Naive B cell (primary cell): ENCODE measurements at regions not wholly inside any gene's neighbourhood (a gene's known extent, or its start where the extent isn't known, plus 50 kb on each side); places are given as distances from the start of the nearest gene placed in this dataset.
A peak's percentile ranks its signal among the peaks of the same experiment; 100 is the strongest.

ENCODE experiments used
- ATAC-seq, 2 donors: fragments of 150-1000 bp; cut with Tn5 transposase; 2 replicates each; pipeline ENCODE4 v1.10.0; 2021; ENCODE audit warnings: low read depth in 2 of 2, mild to moderate bottlenecking in 2 of 2, moderate library complexity in 2 of 2
- DNase-seq: peaks from one replicate; pipeline ENCODE4 v3.0.0; 2022
- H3K27ac Mint-ChIP-seq, 6 donors: one replicate each; pipeline ENCODE4 v1.8.0; 2020 to 2022; ENCODE audit warnings: mild to moderate bottlenecking in 6 of 6, mixed read lengths in 6 of 6, moderate library complexity in 5 of 6, inconsistent platforms in 2 of 6
- H3K27me3 Mint-ChIP-seq, 3 donors: one replicate each; pipeline ENCODE4 v1.8.0; 2021 to 2022; ENCODE audit warnings: mixed read lengths in 3 of 3, mild to moderate bottlenecking in 1 of 3
- H3K36me3 Mint-ChIP-seq, 2 donors: one replicate each; pipeline ENCODE4 v1.8.0; 2020 to 2022; ENCODE audit warnings: mixed read lengths in 2 of 2, inconsistent platforms in 1 of 2, mild to moderate bottlenecking in 1 of 2
- H3K4me1 Mint-ChIP-seq, 3 donors: one replicate each; pipeline ENCODE4 v1.8.0; 2020 to 2022; ENCODE audit warnings: mixed read lengths in 3 of 3, inconsistent platforms in 1 of 3, mild to moderate bottlenecking in 1 of 3, moderate library complexity in 1 of 3
- H3K4me3 Mint-ChIP-seq, 8 donors: one replicate each; pipeline ENCODE4 v1.8.0; 2020 to 2022; ENCODE audit warnings: mild to moderate bottlenecking in 8 of 8, mixed read lengths in 8 of 8, moderate library complexity in 8 of 8, inconsistent platforms in 2 of 8
- H3K9me3 Mint-ChIP-seq, 7 donors: one replicate each; pipeline ENCODE4 v1.8.0; 2020 to 2022; ENCODE audit warnings: mixed read lengths in 7 of 7, mild to moderate bottlenecking in 5 of 7, inconsistent platforms in 2 of 7, moderate library complexity in 1 of 7

GRCh38 chr5:13640270-13640669 lies 304.2 kb downstream of the DNAH5 start:
- Mint-ChIP-seq H3K9me3 (peaks cover 0 to 16% (median 3%) of the 10 kb centered on the region in 7 donors), H3K27me3 (no peaks in the 10 kb centered on the region), H3K36me3 (no peaks in the 10 kb centered on the region), H3K27ac (no peak overlapping the region), H3K4me3 (no peak overlapping the region), H3K4me1 (no peaks in the 10 kb centered on the region)
- DNase-seq (no peak), ATAC-seq (no peak)

- Mint-ChIP-seq H3K4me3 (no peak overlapping the region), H3K27me3 (no peaks in the 10 kb centered on the region), H3K9me3 (peaks cover 2 to 18% (median 10%) of the 10 kb centered on the region in 7 donors), H3K4me1 (no peaks in the 10 kb centered on the region), H3K36me3 (no peaks in the 10 kb centered on the region), H3K27ac (no peak overlapping the region)
- no peak for DNase-seq
- no peak for ATAC-seq
Measured at GRCh38 chr5:13632676-13633075, 311.8 kb downstream of the DNAH5 start.

DNA sequence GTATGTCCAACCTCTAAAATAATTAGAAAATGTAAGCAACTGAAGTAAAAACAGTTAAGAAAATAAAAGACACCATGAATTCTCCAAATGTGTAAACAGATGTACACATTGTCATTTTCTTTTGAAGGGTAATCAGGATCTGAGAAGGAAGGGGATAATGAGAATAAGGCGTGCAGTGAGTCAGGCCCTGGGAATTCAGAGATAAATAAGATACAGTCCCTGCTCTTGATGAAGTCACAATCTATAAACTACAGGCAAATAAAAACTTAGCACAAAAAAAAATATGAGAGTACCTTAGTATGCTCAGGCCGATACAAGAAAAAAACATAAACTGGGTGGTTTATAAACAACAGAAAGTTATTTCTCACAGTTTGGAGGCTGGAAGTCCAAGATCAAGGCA lies 315.3 kb downstream of the DNAH5 start:
- no peak for DNase-seq
- ATAC-seq, result no peak
- Mint-ChIP-seq H3K4me3 (peak overlapping the region in 1 of 8 donors; percentile 24), H3K27me3 (peaks cover 0 to 4% (median 0%) of the 10 kb centered on the region in 3 donors), H3K36me3 (no peaks in the 10 kb centered on the region), H3K9me3 (peaks cover 3 to 15% (median 7%) of the 10 kb centered on the region in 7 donors), H3K4me1 (no peaks in the 10 kb centered on the region), H3K27ac (no peak overlapping the region)

- DNase-seq (no peak), ATAC-seq (no peak)
- no peaks in the 10 kb centered on the region for H3K4me1 Mint-ChIP-seq
- no peaks in the 10 kb centered on the region for H3K36me3 Mint-ChIP-seq
- no peak overlapping the region for H3K27ac Mint-ChIP-seq
- peaks cover 0 to 4% (median 0%) of the 10 kb centered on the region in 3 donors for H3K27me3 Mint-ChIP-seq
- H3K4me3 Mint-ChIP-seq, result no peak overlapping the region
- H3K9me3 Mint-ChIP-seq, result peaks cover 3 to 12% (median 7%) of the 10 kb centered on the region in 7 donors
Measured at GRCh38 chr5:13627673-13628454, 316.6 kb downstream of the DNAH5 start.

DNA sequence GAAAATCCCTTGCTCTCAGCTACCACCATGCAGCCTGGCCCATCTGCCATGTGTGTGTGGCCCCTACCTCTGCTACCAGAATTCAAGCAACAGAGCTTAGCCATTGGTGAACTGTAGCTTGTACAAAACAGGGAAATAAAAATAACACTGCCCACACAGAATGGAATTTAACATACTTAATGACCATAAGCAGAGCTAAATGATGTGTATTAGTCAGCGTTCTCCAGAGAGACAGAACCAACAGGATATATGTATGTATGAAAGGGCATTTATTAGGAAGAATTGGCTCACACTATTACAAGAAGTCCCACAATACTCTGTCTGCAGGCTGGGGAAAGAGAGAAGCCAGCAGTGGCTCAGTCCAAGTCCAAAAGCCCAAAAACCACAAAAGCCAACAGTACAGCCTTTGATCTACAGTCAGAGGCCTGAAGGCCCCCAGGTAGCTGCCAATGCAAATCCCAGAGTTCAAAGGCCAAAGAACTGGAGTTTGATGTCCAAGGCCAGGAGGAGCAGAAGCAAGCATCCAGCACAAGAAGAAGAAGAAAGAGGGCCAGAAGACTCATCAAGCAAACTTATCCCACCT lies 318.8 kb downstream of the DNAH5 start:
- Mint-ChIP-seq H3K4me3 (no peak overlapping the region), H3K36me3 (no peaks in the 10 kb centered on the region), H3K9me3 (peaks cover 1 to 10% (median 6%) of the 10 kb centered on the region in 7 donors), H3K27ac (no peak overlapping the region), H3K27me3 (peaks cover 0 to 4% (median 0%) of the 10 kb centered on the region in 3 donors), H3K4me1 (no peaks in the 10 kb centered on the region)
- ATAC-seq (no peak), DNase-seq (no peak)

DNA sequence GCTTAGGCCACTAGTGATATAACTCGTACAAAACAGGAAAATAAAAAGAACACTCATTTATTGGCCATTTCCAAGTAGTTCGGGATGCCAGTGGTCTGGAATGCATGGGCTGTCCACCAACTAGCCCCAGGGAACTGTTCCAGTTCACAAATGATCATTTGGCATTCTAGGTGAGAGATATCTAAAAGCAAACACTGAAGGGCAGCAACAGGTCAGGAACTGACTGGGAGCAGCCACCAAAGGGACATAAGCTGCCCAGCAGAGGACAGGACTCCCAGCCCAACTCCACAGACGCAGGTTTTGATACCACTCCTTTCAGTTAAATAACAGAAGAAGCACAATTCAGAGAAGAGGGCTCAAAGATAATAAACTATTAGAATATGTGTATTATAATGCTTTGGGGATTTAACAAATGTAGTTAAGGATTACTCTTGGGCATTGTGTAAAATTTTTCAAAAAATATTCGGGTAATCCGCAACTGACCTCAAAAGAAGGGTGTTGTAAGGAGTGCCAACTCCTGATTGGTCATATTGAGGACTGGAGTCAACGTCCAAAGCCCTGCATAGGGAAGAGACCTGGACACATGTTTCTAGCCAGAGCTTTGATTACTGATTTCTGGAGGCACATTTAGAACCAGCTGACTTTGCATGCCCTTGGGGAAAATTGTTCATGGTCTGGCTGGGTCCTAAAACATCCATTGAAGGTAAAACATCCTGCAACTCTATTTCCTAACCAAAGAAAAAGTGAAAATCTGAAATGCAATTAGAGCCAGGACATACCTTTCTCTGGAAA lies 320.0 kb downstream of the DNAH5 start:
- Mint-ChIP-seq H3K36me3 (no peaks in the 10 kb centered on the region), H3K9me3 (peaks cover 0 to 10% (median 4%) of the 10 kb centered on the region in 7 donors), H3K27me3 (peaks cover 0 to 4% (median 0%) of the 10 kb centered on the region in 3 donors), H3K27ac (peak overlapping the region in 1 of 6 donors; percentile 44), H3K4me3 (no peak overlapping the region), H3K4me1 (no peaks in the 10 kb centered on the region)
- no peak for ATAC-seq
- DNase-seq, result no peak

DNA sequence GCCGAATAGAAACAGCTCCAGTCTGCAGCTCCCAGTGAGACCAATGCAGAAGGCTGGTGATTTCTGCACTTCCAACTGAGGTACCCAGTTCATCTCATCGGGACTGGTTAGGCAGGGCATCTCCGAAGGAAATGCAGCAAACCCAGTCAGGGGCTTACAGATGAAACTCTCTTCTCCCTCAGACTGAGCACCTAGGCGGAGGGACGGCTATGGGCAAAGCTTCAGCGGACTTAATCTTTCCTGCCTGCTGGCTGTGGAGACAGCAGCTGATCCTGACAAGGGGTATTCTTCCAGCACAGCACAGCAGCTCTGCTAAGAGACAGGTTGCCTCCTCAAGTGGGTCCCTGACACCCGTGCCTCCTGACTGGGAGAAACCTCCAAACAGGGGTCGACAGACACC lies 330.9 kb downstream of the DNAH5 start:
- Mint-ChIP-seq H3K27ac (no peak overlapping the region), H3K9me3 (peaks cover 0 to 25% (median 13%) of the 10 kb centered on the region in 7 donors), H3K4me1 (no peaks in the 10 kb centered on the region), H3K4me3 (no peak overlapping the region), H3K36me3 (no peaks in the 10 kb centered on the region), H3K27me3 (no peaks in the 10 kb centered on the region)
- ATAC-seq (no peak), DNase-seq (no peak)

GRCh38 chr5:13611604-13612003 lies 332.9 kb downstream of the DNAH5 start:
- DNase-seq (no peak), ATAC-seq (no peak)
- H3K27ac Mint-ChIP-seq, result no peak overlapping the region
- no peaks in the 10 kb centered on the region for H3K27me3 Mint-ChIP-seq
- H3K36me3 Mint-ChIP-seq, result no peaks in the 10 kb centered on the region
- H3K9me3 Mint-ChIP-seq, result peaks cover 0 to 22% (median 11%) of the 10 kb centered on the region in 7 donors
- H3K4me1 Mint-ChIP-seq, result no peaks in the 10 kb centered on the region
- H3K4me3 Mint-ChIP-seq, result no peak overlapping the region

DNA sequence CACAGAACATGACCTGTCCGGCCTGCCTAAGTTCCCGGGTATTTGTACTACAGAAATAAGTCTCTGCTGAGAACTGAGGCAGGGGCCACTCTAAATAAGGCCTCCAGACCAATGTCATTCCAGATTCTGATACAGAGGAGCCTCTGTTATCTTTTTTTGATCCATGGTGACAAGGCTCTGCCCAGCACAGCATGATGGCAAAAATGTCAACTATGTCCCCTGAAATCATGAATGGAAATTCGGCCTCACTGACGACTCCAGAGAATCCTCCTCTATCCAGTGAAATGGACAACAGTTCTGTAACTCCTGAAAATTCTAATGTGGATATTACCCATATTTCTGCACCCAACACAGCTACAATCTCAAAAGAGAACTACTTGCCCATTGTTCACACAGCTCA lies 335.0 kb downstream of the DNAH5 start:
- Mint-ChIP-seq H3K4me1 (no peaks in the 10 kb centered on the region), H3K27me3 (no peaks in the 10 kb centered on the region), H3K27ac (no peak overlapping the region), H3K4me3 (no peak overlapping the region), H3K36me3 (no peaks in the 10 kb centered on the region), H3K9me3 (peaks cover 0 to 7% (median 3%) of the 10 kb centered on the region in 7 donors)
- DNase-seq (no peak), ATAC-seq (no peak)

DNA sequence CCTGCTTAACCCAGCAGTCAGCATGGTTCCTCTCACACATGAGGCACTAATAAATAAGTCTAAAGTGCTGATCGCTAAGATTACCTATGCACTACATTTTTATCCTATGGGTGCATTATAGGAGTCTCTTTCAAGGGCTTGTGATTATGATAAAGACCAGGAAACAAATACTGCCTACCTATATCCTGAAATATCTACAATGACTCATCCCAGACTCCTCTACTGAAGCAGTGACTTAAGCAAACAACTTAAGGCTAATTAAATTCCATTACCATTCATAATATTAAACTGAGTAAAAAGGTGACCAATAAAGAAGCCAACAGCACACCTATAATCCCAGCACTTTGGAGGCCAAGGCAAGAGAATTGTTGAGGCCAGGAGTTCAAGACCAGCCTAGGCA lies 338.4 kb downstream of the DNAH5 start:
- no peaks in the 10 kb centered on the region for H3K27me3 Mint-ChIP-seq
- no peak overlapping the region for H3K4me3 Mint-ChIP-seq
- peaks cover 0 to 13% (median 5%) of the 10 kb centered on the region in 7 donors for H3K9me3 Mint-ChIP-seq
- ATAC-seq (no peak), DNase-seq (no peak)
- H3K4me1 Mint-ChIP-seq, result no peaks in the 10 kb centered on the region
- H3K27ac Mint-ChIP-seq, result no peak overlapping the region
- no peaks in the 10 kb centered on the region for H3K36me3 Mint-ChIP-seq

DNA sequence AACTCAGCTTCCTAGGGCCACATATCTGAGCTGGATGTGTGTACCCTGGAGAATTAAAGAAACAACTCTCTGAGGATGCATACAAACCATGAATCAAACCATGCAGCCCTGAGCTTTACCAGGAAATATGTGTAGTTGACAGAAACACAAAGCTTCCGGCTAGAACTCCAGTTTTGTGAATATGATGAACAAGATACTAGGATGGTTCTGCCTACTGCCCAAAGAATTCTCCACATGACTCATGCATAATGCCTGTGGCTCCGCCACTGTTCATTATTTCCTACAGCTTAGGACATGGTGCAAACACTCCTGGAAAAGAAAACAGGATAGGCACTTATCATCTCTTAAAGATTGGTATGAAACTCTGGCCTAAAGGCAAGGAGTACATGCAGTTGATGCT lies 343.4 kb downstream of the DNAH5 start:
- Mint-ChIP-seq H3K4me1 (no peaks in the 10 kb centered on the region), H3K27me3 (no peaks in the 10 kb centered on the region), H3K4me3 (no peak overlapping the region), H3K9me3 (peaks cover 2 to 16% (median 5%) of the 10 kb centered on the region in 7 donors), H3K27ac (no peak overlapping the region), H3K36me3 (no peaks in the 10 kb centered on the region)
- no peak for ATAC-seq
- no peak for DNase-seq

DNA sequence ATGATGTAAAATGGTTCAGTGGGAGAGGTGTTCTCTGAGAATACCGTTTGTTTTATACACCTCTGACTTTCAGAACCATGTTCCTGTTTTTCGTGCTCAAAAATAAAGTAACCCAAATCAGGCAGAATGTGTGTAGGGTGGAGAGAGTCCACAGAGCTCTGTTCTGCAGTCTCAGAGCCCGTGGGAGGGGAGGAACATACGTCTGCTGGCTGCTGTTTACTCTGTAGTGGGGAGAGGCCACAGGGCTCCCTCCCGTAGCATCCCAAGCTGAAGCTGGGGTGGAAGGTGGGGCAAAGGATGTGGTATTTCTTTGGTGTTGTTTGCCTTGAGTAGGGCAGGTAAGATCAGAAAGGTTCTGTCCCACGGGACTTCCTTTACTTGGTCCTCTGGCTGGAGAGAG lies 348.5 kb downstream of the DNAH5 start:
- Mint-ChIP-seq H3K36me3 (no peaks in the 10 kb centered on the region), H3K27me3 (no peaks in the 10 kb centered on the region), H3K27ac (no peak overlapping the region), H3K4me3 (no peak overlapping the region), H3K4me1 (no peaks in the 10 kb centered on the region), H3K9me3 (peaks cover 0 to 14% (median 8%) of the 10 kb centered on the region in 7 donors)
- no peak for DNase-seq
- ATAC-seq, result no peak

DNA sequence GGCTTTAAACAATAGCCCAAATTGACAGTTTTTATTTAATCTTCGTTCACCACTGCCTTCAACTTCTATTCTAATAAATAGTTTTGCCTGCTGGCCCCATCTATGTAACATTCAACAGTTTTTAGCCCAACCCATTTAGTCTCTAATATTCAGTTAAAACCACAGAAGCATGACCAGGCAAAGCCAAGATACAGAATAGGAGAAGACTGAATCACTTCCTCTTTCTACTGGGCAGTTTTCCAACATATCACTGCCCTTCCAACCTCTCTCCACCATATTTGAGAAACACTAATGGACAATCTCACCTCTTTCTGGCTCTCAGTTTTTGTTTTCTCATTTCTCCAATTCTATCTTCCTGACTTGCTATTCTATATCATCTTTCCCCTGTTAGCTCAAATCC lies 352.9 kb downstream of the DNAH5 start:
- no peaks in the 10 kb centered on the region for H3K27me3 Mint-ChIP-seq
- peak overlapping the region in 1 of 6 donors; percentile 35 for H3K27ac Mint-ChIP-seq
- ATAC-seq, result no peak
- H3K36me3 Mint-ChIP-seq, result no peaks in the 10 kb centered on the region
- no peaks in the 10 kb centered on the region for H3K4me1 Mint-ChIP-seq
- no peak overlapping the region for H3K4me3 Mint-ChIP-seq
- no peak for DNase-seq
- H3K9me3 Mint-ChIP-seq, result peaks cover 0 to 12% (median 8%) of the 10 kb centered on the region in 7 donors

- no peak for DNase-seq
- Mint-ChIP-seq H3K27ac (no peak overlapping the region), H3K4me1 (no peaks in the 10 kb centered on the region), H3K9me3 (peaks cover 0 to 3% (median 0%) of the 10 kb centered on the region in 7 donors), H3K4me3 (no peak overlapping the region), H3K36me3 (no peaks in the 10 kb centered on the region), H3K27me3 (no peaks in the 10 kb centered on the region)
- ATAC-seq, result no peak
Measured at GRCh38 chr5:13585324-13585723, 359.2 kb downstream of the DNAH5 start.
